GM12878 (cell line): ENCODE measurements at regions not wholly inside any gene's neighbourhood (a gene's known extent, or its start where the extent isn't known, plus 50 kb on each side); places are given as distances from the start of the nearest gene placed in this dataset.

Source experiments
- ATAC-seq: fragments of 200-7000 bp; cut with Tn5 transposase; 3 replicates; pipeline ENCODE4 v1.9.1; 2020; ENCODE audit warnings: mild to moderate bottlenecking, moderate library complexity
- BruUV-seq: library from RNA; stranded (reverse); fragments of 400-500 nt; replicated peaks from 2 replicates; lab custom pipeline; 2021; lab: Mats Ljungman, UMichigan
- CTCF ChIA-PET: fragments of 300-600 bp; sonication (Branson Sonifier 250); formaldehyde crosslinking; extraction: SDS; loops from one replicate; lab custom pipeline; 2021; ENCODE audit warnings: inconsistent platforms; lab: Yijun Ruan, JAX
- POLR2A ChIA-PET: fragments of 350-600 bp; formaldehyde crosslinking; extraction: SDS; loops from one replicate; lab custom pipeline; 2021; ENCODE audit warnings: inconsistent platforms; lab: Charles Lee
- RAD21 ChIA-PET: fragments of 300-600 bp; sonication (Branson Sonifier 250); formaldehyde crosslinking; loops from one replicate; lab custom pipeline; 2023; ENCODE audit warnings: antibody characterized with exemption; ENCODE audit not compliant: unreplicated experiment; lab: Charles Lee
- SMC1A ChIA-PET: fragments of 300-600 bp; sonication (Branson Sonifier 250); formaldehyde crosslinking; loops from one replicate; lab custom pipeline; 2023; ENCODE audit not compliant: unreplicated experiment, uncharacterized antibody; lab: Charles Lee
- DNase-seq: peaks from one replicate; pipeline ENCODE4 v3.0.0-alpha.2; 2011; ENCODE audit warnings: low read depth, low spot score
- FAIRE-seq: peaks from 3 replicates; lab custom pipeline; 2011; peaks lifted over from hg19 to GRCh38; lab: Jason Lieb, UNC
- H2AFZ ChIP-seq: 2 replicates; pipeline ENCODE4 v1.6.0; 2011; ENCODE audit warnings: low read depth, low read length, control low read depth; ENCODE audit not compliant: control insufficient read depth
- H3K27ac ChIP-seq: 2 replicates; pipeline ENCODE4 v1.5.1; 2011; ENCODE audit warnings: control low read depth; ENCODE audit not compliant: control insufficient read depth, insufficient read depth
- H3K27me3 ChIP-seq, 2 experiments: replicated peaks in 1 of 2; 2 replicates each; pipeline versions ENCODE4 v1.6.0 to v1.6.1; 2011; ENCODE audit warnings: low read length in 1 of 2; ENCODE audit not compliant: control insufficient read depth in 2 of 2, insufficient read depth in 2 of 2
- H3K36me3 ChIP-seq, 2 experiments: 2 replicates each; pipeline ENCODE4 v1.5.1; 2011; ENCODE audit warnings: low read length in 1 of 2; ENCODE audit not compliant: control insufficient read depth in 2 of 2, insufficient read depth in 2 of 2
- H3K4me1 ChIP-seq: 2 replicates; pipeline ENCODE4 v1.6.1; 2011; ENCODE audit warnings: mild to moderate bottlenecking, low read length, moderate library complexity, mixed read lengths; ENCODE audit not compliant: control insufficient read depth, insufficient read depth
- H3K4me2 ChIP-seq: 2 replicates; pipeline ENCODE4 v1.6.0; 2011; ENCODE audit warnings: control low read depth; ENCODE audit not compliant: control insufficient read depth, insufficient read depth
- H3K4me3 ChIP-seq: fragments of 200-600 bp; sonication (generic); 2 replicates; pipeline ENCODE4 v1.5.1; 2016
- H3K79me2 ChIP-seq: 2 replicates; pipeline ENCODE4 v1.6.0; 2011; ENCODE audit warnings: low read length; ENCODE audit not compliant: control insufficient read depth, insufficient read depth
- H3K9ac ChIP-seq: 2 replicates; pipeline ENCODE4 v1.8.0; 2011; ENCODE audit warnings: low read length, control low read depth, mixed read lengths; ENCODE audit not compliant: control insufficient read depth, insufficient read depth
- H3K9me3 ChIP-seq: replicated peaks from 3 replicates; pipeline ENCODE4 v1.5.1; 2011; ENCODE audit warnings: mild to moderate bottlenecking, low read length; ENCODE audit not compliant: control insufficient read depth, insufficient read depth
- H4K20me1 ChIP-seq: 2 replicates; pipeline ENCODE4 v1.6.0; 2011; ENCODE audit not compliant: control insufficient read depth, insufficient read depth
- BCL11A ChIP-seq: IDR thresholded peaks from 2 replicates; pipeline ENCODE4 v1.6.1; 2011; ENCODE audit warnings: low read depth, low read length
- CUX1 ChIP-seq: IDR thresholded peaks from 2 replicates; pipeline ENCODE4 v1.6.1; 2012; ENCODE audit warnings: improper control_type of control experiment, low read depth, low read length; ENCODE audit not compliant: insufficient replicate concordance
- DPF2 ChIP-seq: fragments of 450-650 bp; IDR thresholded peaks from 2 replicates; pipeline ENCODE4 v1.6.1; 2017; ENCODE audit warnings: mild to moderate bottlenecking
- KAT2A ChIP-seq: conservative IDR thresholded peaks from 2 replicates; pipeline ENCODE4 v1.6.1; 2011; ENCODE audit warnings: low read depth, low read length; ENCODE audit not compliant: control insufficient read depth
- MTA3 ChIP-seq: IDR thresholded peaks from 2 replicates; pipeline ENCODE4 v1.6.1; 2012; ENCODE audit warnings: low read length, inconsistent platforms, borderline replicate concordance
- MYC ChIP-seq: IDR thresholded peaks from 2 replicates; pipeline ENCODE4 v1.6.1; 2011; ENCODE audit warnings: mild to moderate bottlenecking, low read length, moderate library complexity, inconsistent platforms; ENCODE audit not compliant: insufficient read depth, insufficient replicate concordance, insufficient read length, severe bottlenecking
- PAX5 ChIP-seq: IDR thresholded peaks from 2 replicates; pipeline ENCODE4 v1.6.1; 2011; ENCODE audit warnings: low read depth, low read length, borderline replicate concordance
- POLR2A ChIP-seq: IDR thresholded peaks from 2 replicates; pipeline ENCODE4 v1.6.1; 2011; ENCODE audit warnings: low read depth, mild to moderate bottlenecking, low read length
- RAD21 ChIP-seq: IDR thresholded peaks from 2 replicates; pipeline ENCODE4 v1.6.1; 2011; ENCODE audit warnings: mild to moderate bottlenecking, low read depth, low read length, moderate library complexity; ENCODE audit not compliant: insufficient read depth
- RELA ChIP-seq: fragments of 450-650 bp; IDR thresholded peaks from 2 replicates; pipeline ENCODE4 v1.8.0; 2014; ENCODE audit warnings: borderline replicate concordance; ENCODE audit not compliant: partially characterized antibody
- SMAD1 ChIP-seq: fragments of 450-650 bp; IDR thresholded peaks from 2 replicates; pipeline ENCODE4 v1.6.1; 2018; ENCODE audit warnings: mild to moderate bottlenecking, low read depth; ENCODE audit not compliant: partially characterized antibody
- SMARCA5 ChIP-seq: fragments of 450-650 bp; IDR thresholded peaks from 2 replicates; pipeline ENCODE4 v1.6.1; 2017; ENCODE audit warnings: mild to moderate bottlenecking
- SUZ12 ChIP-seq: fragments of 200-600 bp; sonication (generic); IDR thresholded peaks from one replicate; pipeline ENCODE4 v1.6.1; 2018; ENCODE audit warnings: antibody characterized with exemption, mild to moderate bottlenecking; ENCODE audit not compliant: unreplicated experiment
- ZBTB40 ChIP-seq: fragments of 450-650 bp; IDR thresholded peaks from 2 replicates; pipeline ENCODE4 v1.6.1; 2016; ENCODE audit warnings: mild to moderate bottlenecking, moderate library complexity, borderline replicate concordance
- ZZZ3 ChIP-seq: IDR thresholded peaks from 2 replicates; pipeline ENCODE4 v1.6.1; 2011; ENCODE audit warnings: low read depth; ENCODE audit not compliant: control insufficient read depth, insufficient read length
- WGBS: methylation state at CpG from one replicate; pipeline ENCODE4 v1.1.6; 2016; ENCODE audit warnings: low lambda C conversion rate; ENCODE audit not compliant: insufficient replicate concordance, insufficient coverage; ENCODE audit errors: missing lambda C conversion rate; 5-methylcytosine and 5-hydroxymethylcytosine counted together
- in situ Hi-C: fragments of 300-500 bp; cut with MboI; formaldehyde crosslinking; loops from 9 replicates; pipeline ENCODE4 v1.14.3; 2018; ENCODE audit warnings: mixed read lengths
- intact Hi-C: fragments of 100-400 bp; cut with micrococcal nuclease; formaldehyde crosslinking; loops from one replicate; pipeline ENCODE4 v1.14.2; 2022; ENCODE audit not compliant: unreplicated experiment

DNA sequence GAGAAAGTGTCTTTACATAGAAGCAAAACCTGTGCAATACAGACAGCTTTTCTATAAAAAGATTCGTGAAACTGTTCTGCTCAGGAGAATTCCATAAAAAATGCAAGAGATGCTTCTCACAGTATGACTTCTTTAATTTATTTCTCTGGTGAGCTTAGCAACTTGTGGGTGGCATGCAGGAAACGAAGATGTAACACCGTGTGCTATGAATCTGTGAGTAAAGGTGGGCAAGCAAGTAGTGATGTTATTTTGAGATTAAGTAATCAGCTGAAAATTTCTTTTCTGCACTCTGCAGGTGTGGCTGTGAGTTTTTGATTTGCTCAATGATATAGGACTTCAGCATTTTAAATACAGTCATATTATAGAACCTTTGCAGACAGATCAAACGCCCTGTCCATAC, 656.8 kb upstream of the NCAM2 start:
- H2AFZ ChIP-seq, result no peak overlapping the region
- intact Hi-C loops, result no loop called here
- no peak overlapping the region for H3K4me2 ChIP-seq
- no peak for FAIRE-seq
- no peaks in the 10 kb centered on the region for H3K36me3 ChIP-seq
- H3K9ac ChIP-seq, result no peak overlapping the region
- no peak for ATAC-seq
- in situ Hi-C loops, result no loop called here
- H3K4me3 ChIP-seq, result no peak overlapping the region
- WGBS, result 41% methylated on average over 4 of the region's 4 CpGs
- ChIA-PET RAD21 (no interaction called here), POLR2A (no interaction called here), CTCF (no interaction called here), SMC1A (interaction anchor here (1.1 kb wide), 1 partner anchor 9 kb away, joined by 4 read pairs; no protein-coding TSS in a partner anchor)
- H3K4me1 ChIP-seq, result no peaks in the 10 kb centered on the region
- DNase-seq, result no peak
- no peak overlapping the region for H3K27ac ChIP-seq
- no peaks in the 10 kb centered on the region for H3K79me2 ChIP-seq
- H3K27me3 ChIP-seq, result no peaks in the 10 kb centered on the region
- H3K9me3 ChIP-seq, result no peaks in the 10 kb centered on the region
- BruUV-seq, result no TSS peak
- no peaks in the 10 kb centered on the region for H4K20me1 ChIP-seq
- no peak for TF ChIP-seq SUZ12
- TF ChIP-seq PAX5, result no peak
- no peak for TF ChIP-seq RAD21
- TF ChIP-seq KAT2A, result no peak
- no peak for TF ChIP-seq RELA
- TF ChIP-seq BCL11A, result no peak
- TF ChIP-seq MTA3, result no peak
- no peak for TF ChIP-seq CUX1
- no peak for TF ChIP-seq POLR2A
- TF ChIP-seq MYC, result no peak
- no peak for TF ChIP-seq SMARCA5
- no peak for TF ChIP-seq ZBTB40
- TF ChIP-seq DPF2, result no peak
- TF ChIP-seq ZZZ3, result no peak
- no peak for TF ChIP-seq SMAD1
